HFFc6 (cell line): ENCODE measurements at regions not wholly inside any gene's neighbourhood (a gene's known extent, or its start where the extent isn't known, plus 50 kb on each side); places are given as distances from the start of the nearest gene placed in this dataset.

ENCODE experiments used
- DNase-seq: peaks from one replicate; pipeline ENCODE4 v3.0.0-alpha.2; 2018
- H3K27ac Mint-ChIP-seq: 2 replicates; pipeline ENCODE4 v1.8.0; 2020; ENCODE audit warnings: mild to moderate bottlenecking, mixed read lengths
- H3K27me3 Mint-ChIP-seq: 2 replicates; pipeline ENCODE4 v1.8.0; 2021; ENCODE audit warnings: mild to moderate bottlenecking, moderate library complexity, mixed read lengths; ENCODE audit not compliant: insufficient read depth
- H3K36me3 Mint-ChIP-seq: 2 replicates; pipeline ENCODE4 v1.8.0; 2021; ENCODE audit warnings: low read depth, mixed read lengths
- H3K4me1 Mint-ChIP-seq: 2 replicates; pipeline ENCODE4 v1.8.0; 2020; ENCODE audit warnings: low read depth, mixed read lengths
- H3K4me3 Mint-ChIP-seq: 2 replicates; pipeline ENCODE4 v1.8.0; 2020; ENCODE audit warnings: mild to moderate bottlenecking, moderate library complexity, mixed read lengths
- H3K9me3 Mint-ChIP-seq: 2 replicates; pipeline ENCODE4 v1.8.0; 2020; ENCODE audit warnings: mild to moderate bottlenecking, mixed read lengths
- TF ChIP-seq, protein P1 (sequence below): fragments of 200-600 bp; sonication (generic); IDR thresholded peaks from 2 replicates; pipeline ENCODE4 v1.5.0; 2021; ENCODE audit warnings: antibody characterized with exemption, mild to moderate bottlenecking

DNA sequence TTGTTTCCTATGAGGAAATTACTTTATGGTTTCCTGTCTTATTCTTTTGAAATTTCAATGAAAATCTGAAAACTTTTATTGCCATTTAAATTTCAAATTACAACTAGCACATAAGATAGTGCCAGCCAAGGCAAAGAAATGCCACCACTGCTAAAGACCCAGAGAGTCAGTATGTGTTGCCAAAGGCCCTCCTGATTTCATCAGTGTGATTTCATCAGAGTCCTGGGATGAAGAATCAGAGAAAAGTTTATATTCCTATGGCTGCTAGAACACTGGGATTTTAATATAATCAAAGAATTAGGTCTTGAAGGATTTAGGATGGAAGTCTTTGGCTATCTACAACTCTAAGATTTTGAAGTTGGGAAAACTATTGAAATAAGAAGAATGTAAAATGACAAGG, 434.2 kb upstream of the CCDC54 start:
- Mint-ChIP-seq H3K36me3 (no peaks in the 10 kb centered on the region), H3K9me3 (no peaks in the 10 kb centered on the region), H3K4me1 (peaks cover 21% of the 10 kb centered on the region), H3K4me3 (no peak overlapping the region), H3K27ac (no peak overlapping the region), H3K27me3 (peaks cover 2% of the 10 kb centered on the region; the same call in 1 of the 2 replicates)
- TF ChIP-seq, protein P1, sequence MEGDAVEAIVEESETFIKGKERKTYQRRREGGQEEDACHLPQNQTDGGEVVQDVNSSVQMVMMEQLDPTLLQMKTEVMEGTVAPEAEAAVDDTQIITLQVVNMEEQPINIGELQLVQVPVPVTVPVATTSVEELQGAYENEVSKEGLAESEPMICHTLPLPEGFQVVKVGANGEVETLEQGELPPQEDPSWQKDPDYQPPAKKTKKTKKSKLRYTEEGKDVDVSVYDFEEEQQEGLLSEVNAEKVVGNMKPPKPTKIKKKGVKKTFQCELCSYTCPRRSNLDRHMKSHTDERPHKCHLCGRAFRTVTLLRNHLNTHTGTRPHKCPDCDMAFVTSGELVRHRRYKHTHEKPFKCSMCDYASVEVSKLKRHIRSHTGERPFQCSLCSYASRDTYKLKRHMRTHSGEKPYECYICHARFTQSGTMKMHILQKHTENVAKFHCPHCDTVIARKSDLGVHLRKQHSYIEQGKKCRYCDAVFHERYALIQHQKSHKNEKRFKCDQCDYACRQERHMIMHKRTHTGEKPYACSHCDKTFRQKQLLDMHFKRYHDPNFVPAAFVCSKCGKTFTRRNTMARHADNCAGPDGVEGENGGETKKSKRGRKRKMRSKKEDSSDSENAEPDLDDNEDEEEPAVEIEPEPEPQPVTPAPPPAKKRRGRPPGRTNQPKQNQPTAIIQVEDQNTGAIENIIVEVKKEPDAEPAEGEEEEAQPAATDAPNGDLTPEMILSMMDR: no peak
- DNase-seq: no peak

DNA sequence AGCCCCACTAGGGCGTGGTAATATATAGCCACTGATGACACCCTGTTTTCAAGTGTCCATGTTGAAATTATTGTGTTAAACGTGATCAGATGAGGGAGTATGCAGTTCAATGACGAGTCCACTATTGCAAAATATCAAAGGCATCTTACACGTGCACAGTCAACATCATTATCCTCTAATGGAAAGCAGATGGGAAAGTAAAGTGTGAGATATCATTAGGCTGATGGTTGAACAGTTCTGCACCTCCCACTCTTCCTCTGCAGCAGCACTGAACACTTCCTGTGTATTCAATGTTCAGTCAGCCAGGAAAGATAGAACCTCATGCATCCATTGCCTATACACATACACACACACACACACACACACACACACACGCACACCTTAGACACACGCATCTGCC, 431.8 kb upstream of the CCDC54 start:
- DNase-seq: peak; percentile 36
- H3K36me3 Mint-ChIP-seq: no peaks in the 10 kb centered on the region

DNA sequence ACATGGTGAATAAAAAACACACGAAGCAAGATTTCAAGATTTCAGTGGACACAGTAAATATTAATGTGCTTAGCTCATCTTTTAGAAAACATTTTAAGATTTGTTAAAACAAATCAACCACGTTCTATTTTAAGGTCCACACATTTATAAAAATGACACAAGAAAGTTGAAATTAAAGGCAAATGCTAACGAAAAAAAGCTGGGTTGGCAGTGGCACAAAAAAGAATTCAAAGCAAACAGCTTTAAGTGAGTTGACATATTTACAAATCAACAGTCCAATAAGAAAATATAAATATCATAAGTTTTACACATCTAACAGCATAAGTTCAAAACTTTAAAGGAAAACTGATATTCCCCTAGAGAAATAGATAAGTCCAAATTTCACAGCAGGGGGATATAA, 430.4 kb upstream of the CCDC54 start:
- TF ChIP-seq, protein P1: no peak
- DNase-seq: no peak
- Mint-ChIP-seq H3K9me3 (no peaks in the 10 kb centered on the region), H3K27me3 (no peaks in the 10 kb centered on the region), H3K27ac (no peak overlapping the region), H3K4me3 (no peak overlapping the region), H3K36me3 (no peaks in the 10 kb centered on the region), H3K4me1 (peaks cover 21% of the 10 kb centered on the region)

More for the DNA sequence above, 431.8 kb upstream of the CCDC54 start:
- H3K4me1 Mint-ChIP-seq: peaks cover 21% of the 10 kb centered on the region
- TF ChIP-seq, protein P1: no peak
- H3K9me3 Mint-ChIP-seq: no peaks in the 10 kb centered on the region
- no peak overlapping the region for H3K4me3 Mint-ChIP-seq
- no peak overlapping the region; the same call in 1 of the 2 replicates for H3K27ac Mint-ChIP-seq
- H3K27me3 Mint-ChIP-seq: peaks cover 2% of the 10 kb centered on the region; the same call in 1 of the 2 replicates

DNA sequence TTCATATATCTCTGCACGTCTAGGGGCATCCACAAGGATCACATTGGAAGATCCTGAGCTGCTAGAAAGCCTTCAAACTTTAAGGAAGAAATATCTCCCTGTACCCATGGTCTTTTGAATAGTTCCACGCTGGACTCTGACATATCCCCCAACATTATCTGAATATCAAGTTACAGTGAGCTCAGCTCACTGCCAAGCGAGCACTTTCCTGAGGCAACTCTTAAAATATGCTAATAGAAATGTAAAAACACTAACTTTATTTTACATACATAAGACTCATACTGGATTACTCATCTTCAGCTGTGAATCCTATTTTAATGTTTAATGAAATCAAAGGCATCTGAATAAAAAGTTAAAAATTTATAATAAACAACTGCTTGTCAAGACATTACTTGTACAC, 420.2 kb upstream of the CCDC54 start:
- Mint-ChIP-seq H3K4me1 (peaks cover 20% of the 10 kb centered on the region), H3K27me3 (no peaks in the 10 kb centered on the region), H3K27ac (peak overlapping the region; percentile 0), H3K36me3 (peaks cover 10% of the 10 kb centered on the region; the same call in 1 of the 2 replicates), H3K9me3 (no peaks in the 10 kb centered on the region), H3K4me3 (no peak overlapping the region; the same call in 1 of the 2 replicates)
- TF ChIP-seq, protein P1: no peak
- peak; percentile 18 for DNase-seq

DNA sequence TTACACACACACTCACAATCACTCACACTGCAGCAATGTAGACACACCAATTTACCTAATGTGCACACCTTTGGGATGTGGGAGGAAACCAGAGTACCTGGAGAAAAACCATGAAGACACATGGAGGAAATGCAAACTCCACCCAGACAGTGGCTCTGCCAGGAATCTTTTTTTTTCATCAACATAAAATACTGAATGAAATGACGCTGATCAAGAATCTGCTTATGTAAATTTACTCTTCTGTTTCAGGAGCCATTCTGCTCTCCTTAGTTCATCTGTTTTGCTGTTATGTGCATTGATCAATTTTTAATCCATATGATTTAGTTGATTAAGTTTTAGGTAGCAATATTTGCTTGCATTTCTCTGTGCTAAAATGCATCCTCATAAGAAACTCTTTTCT, 414.2 kb upstream of the CCDC54 start:
- TF ChIP-seq, protein P1: no peak
- Mint-ChIP-seq H3K27ac (no peak overlapping the region; the same call in 1 of the 2 replicates), H3K4me3 (peak overlapping the region; percentile 33; the same call in 1 of the 2 replicates), H3K4me1 (peaks cover 15% of the 10 kb centered on the region), H3K9me3 (no peaks in the 10 kb centered on the region), H3K27me3 (no peaks in the 10 kb centered on the region), H3K36me3 (no peaks in the 10 kb centered on the region)
- no peak for DNase-seq

DNA sequence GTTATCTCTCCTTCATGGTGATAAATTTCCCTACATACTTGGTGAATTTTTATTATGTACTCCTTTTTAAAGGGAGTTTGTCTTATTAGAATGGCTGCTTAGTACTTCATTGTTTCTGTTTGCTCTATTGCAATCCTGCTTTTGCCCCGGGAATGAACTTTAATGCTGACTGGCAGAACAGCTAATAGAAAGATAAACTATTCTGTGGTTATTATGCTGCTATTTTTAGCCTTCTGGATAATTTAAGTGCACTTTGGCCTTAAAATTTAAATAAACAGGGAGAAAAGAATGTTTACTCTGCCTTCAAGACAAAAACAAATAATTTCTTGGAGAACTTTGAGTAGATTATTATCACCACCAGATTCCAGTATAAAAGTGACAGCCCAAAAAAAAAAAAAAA, 413.8 kb upstream of the CCDC54 start:
- Mint-ChIP-seq H3K4me1 (peaks cover 14% of the 10 kb centered on the region), H3K27ac (peak overlapping the region; percentile 10), H3K36me3 (no peaks in the 10 kb centered on the region), H3K27me3 (no peaks in the 10 kb centered on the region), H3K4me3 (peak overlapping the region; percentile 33), H3K9me3 (no peaks in the 10 kb centered on the region)
- peak; percentile 59 for DNase-seq
- TF ChIP-seq, protein P1: no peak
